ENCODE measurements at regions not wholly inside any gene's neighbourhood (a gene's known extent, or its start where the extent isn't known, plus 50 kb on each side); places are given as distances from the start of the nearest gene placed in this dataset.
"Not testable (repeated sequence)": the region's sequence is repeated elsewhere in the genome, so short reads cannot be mapped to it uniquely, and the experiment has no call there.

DNA sequence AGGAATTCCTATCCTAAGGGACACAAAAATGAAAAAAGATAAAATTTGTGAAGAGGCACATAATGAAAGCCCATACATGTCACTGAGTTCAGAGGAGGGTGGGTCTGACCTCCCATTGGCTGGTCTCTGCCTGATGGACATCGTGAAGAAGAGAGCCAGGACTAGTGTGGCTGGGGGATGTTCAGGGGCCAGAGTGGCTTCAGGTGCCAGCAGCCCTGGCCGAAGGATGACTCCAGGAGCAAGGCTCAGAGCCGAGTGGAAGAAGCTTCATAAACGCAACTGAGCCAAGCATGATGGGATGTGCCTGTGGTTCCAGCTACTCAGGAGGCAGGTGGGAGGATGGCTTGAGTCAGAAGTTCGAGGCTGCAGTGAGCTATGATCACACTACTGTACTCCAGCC, 56.9 kb upstream of the ATP5PO start:
- no peak for DNase-seq

- DNase-seq, result no peak
These were observed 55.9 kb upstream of the ATP5PO start for GRCh38 chr21:33971492-33972013.

DNA sequence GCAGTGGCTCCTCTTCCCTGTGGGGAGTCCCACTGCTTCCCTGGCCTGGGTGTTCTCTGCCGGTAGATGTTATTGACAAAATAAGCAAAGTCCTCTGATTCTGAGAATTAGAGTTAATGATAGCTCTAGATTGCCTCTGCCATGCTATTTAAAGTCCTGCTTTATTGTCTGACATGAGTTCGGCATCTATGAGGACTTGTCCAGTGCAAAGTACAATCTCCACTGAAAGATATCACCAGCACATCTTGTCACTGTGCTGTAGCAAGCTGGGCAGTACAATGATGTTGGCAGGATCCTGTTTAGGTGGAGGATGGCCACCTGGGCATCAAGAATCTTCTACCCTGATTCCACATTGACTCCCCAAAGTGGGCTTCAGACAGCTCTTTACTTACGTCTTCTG, 54.0 kb upstream of the ATP5PO start:
- no peak for DNase-seq

GRCh38 chr21:33968995-33969348, 53.4 kb upstream of the ATP5PO start:
- DNase-seq, result no peak

DNA sequence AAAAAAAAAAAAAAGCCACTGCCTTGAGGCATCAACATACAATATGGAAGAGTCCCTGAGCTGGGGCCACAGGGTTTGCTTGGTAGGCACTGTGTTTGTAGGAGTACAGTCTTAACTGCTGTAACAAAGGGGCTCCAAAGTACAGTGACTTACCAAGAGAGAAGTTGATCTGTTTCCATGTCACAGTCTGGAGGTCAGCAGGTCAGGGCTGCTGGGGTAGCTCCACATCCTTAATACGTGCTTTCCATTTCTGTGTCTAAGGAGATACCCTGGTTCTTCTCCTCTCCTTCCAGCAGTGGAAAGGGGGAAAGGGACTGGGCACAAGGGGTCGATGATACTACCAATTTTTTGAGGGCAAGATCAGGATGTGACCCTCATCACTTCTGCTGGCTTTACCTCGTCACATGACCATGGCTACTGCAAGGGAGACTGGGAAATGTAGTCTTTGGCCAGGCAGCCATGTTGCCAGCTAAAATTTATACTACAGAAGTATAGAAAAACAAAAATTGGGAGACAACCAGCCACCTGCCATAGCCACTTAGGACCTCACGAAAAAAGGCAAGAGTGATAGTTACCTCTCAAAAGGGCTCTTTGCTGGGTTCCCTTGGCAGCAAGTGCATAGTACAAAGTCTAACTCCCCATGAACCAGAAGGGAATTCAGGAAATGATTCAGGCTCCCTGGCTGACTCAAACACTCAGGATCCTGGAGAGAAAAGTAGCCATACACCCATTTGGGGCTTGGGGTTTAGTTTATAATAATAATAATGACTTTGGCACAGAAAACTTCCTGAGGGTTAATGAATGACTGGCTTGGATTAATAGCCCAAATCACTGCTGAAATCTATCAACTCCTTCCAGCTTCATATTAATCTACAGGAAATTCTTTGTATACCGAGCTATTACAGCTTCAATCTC, 52.7 kb upstream of the ATP5PO start:
- DNase-seq, result no peak

DNA sequence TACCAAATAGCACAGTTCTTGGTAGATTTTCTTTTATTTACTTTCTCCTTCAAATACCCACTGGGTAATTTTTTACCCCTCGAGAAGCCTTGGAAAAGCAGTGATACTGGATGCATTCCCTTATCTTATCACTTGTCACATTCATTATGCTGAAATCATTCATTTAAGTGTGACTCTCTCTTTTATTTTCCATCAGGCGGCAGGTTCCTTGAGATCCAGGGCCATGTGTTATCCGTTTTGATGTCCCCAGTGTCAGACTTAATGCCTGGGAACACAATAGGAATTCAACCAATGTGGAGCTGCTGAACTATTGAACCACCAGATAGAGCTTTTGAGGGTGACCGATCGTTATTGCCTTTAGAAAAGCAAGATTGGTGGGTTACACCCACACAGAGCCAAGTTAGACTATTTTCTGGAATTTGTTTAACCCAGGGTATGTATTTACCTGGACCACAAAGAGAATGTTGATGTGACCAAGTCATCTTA, 51.5 kb upstream of the ATP5PO start:
- no peak for DNase-seq

DNA sequence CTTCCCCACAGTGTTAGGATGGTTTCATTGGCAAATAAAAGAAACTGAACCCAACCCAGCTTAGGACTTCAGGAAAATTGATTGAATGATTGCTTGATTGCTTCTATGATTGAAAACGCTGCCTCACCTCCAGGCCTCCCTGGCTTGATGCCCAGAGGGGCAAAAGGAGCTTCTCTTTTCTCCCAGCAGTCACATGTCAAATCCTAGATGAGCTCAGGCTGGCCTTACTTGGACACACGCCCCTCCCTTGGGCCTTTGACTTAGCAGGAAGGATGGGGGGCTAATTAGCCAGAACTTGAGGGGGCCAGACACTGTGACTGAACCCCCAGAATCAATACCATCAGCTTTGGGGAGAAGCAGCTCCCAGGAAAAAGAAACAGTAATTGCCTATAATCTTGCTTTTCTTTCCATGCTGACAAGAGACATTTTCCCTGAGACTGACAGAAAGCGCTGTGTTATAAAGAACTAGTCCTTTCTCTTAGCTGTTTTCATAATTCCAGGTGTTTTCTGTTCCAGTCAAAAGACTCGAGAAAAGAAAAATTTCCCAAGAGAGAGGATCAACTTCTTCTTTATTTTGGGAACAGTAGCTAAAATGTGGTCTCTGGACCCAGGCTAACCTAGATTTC, 50.8 kb upstream of the ATP5PO start:
- no peak for DNase-seq

- not testable (repeated sequence) for DNase-seq
These were observed 50.1 kb upstream of the ATP5PO start for GRCh38 chr21:33965662-33966061.
